NCI-H1930 (cell line): ENCODE measurements at regions not wholly inside any gene's neighbourhood (a gene's known extent, or its start where the extent isn't known, plus 50 kb on each side); places are given as distances from the start of the nearest gene placed in this dataset.

Source experiments
- DNase-seq, 2 experiments: peaks; one replicate each; lab custom pipeline; 2025; lab: John Stamatoyannopoulos, UW

DNA sequence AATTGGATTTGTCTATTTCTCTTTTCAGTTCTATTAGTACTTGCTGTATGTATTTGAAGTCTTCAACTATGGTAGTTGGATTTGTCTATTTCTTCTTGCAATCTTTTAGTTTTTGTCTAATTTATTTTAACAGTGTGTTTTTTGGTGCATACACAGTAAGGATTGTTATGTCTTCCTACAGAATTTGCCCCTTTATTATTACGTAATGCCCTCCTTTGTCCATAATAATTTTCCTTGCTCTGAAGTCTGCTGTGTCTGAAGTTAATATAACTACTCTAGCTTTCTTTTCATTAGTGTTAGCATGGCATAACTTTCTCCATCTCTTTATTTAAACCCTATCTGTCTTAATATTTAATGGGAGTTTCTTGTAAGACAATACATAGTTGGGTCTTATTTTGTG lies 105.1 kb upstream of the STT3B start:
- no peak for DNase-seq

GRCh38 chr3:31431321-31431720 lies 101.4 kb upstream of the STT3B start:
- DNase-seq = no peak

GRCh38 chr3:31432897-31433678 lies 99.6 kb upstream of the STT3B start:
- DNase-seq = no peak

DNA sequence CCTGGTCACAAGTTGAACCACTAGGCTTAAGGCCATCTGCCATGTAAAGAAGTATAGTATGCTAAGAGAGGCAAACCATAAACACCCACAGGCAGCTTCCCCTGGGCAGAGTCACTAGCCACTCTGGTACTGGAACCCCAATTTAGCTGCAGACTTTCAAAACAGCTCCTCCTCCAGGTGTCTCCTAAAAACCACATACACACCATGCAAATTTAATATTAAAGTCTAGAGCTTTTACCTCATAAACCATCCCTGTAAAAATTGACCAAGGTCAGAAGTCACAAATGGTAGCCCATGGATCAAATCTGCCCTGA lies 99.1 kb upstream of the STT3B start:
- no peak for DNase-seq

DNA sequence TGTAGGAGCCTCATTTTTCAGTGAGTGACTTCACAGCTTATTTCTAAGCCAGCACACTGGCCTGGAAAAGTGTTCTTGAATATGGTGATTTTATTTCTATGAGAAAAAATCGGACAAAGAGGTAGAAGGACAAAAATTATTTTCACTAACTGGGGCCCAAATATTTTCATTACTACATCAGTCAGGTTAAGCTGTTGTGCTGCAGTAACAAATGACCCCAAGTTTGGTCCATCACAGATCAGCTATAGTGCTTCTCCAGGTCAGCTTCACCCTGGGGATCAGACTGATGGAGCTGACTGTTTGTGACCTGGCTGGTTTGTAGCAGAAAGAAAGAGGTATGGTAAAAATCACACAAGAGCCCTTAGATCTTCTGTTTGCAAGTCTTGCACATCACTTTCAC lies 97.9 kb upstream of the STT3B start:
- no peak for DNase-seq

GRCh38 chr3:31436830-31437229 lies 95.9 kb upstream of the STT3B start:
- no peak for DNase-seq

- DNase-seq = no peak
Measured at GRCh38 chr3:31438742-31439141, 94.0 kb upstream of the STT3B start.

- DNase-seq = no peak
Measured at GRCh38 chr3:31439890-31440750, 92.6 kb upstream of the STT3B start.

GRCh38 chr3:31440878-31441277 lies 91.8 kb upstream of the STT3B start:
- no peak for DNase-seq

DNA sequence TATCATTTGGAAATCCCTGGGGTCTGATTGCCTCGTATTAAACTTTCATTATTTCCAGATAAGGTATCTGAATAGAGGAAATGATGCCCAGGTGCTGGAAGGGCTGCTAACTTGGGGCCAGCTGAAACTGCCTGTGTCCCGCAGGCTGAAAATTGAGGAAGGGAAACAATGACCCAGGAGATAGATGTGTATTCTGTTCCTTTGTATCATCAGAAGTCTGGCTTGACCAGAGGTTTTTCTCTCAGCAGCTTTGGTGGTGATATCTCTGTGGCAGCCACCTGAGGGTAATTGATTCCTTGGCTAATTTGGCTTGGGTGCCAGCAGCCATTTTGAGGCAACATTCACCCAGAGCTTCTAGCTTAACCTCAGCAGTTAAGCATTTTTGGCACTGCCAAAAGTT lies 90.0 kb upstream of the STT3B start:
- DNase-seq = no peak

DNA sequence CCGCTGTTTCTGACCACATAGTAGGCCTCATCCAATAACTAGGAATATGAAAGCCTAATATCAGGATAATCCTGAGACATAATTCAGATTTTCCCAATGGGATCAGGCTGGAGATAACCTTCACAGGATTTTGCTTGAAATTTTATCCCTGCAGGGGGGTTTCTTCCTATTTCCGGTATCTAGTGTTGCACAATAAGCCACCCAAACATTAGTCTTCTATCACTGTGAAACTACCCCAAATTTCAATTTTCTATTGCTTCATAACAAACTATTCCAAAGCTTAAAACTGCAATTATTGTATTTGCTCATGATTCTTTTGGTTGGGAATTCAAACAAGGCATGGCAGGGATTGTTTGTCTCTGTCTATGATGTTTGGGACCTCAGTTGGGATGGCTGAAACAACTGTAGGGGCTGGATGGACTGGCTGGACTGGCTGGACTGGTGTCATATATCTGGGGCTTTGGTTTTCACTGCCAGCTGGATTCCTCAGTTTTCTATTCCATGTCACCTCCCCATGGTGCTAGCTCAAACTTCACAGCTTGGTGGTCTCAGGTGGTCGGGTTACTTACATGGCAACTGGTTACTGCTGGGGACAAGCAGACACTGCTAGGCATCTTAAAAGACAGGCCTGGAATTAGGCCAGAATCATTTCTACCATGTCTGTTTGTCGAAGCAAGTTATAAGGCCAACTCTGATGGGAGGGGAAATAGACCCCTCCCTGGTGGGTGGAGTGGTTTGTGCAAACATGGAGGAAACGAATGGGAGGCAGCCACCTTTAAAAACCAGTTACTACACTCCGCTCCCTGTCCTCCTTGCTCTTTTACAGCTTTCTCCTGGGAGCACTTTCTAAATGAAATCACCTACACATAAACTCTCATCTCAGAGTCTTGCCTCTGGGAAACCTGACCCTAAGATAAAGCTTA lies 88.2 kb upstream of the STT3B start:
- DNase-seq = no peak

DNA sequence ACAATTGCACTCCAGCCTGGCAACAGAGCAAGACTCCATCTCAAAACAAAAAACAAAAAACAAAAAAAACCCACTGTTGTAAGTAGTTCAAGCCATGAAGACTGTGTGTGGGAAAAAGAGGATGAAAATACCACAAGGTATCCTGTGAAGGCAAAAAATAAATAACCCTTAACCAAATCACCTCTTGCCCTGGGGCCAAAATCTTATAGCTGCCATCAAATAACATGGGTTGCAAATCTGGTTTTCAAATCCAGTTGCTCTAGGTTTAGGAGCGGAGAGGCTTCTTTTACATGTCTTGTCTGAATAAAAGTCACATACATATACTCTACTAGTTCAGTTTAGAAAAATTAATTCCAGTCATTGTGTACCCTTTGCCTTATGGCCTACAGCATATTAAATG lies 87.0 kb upstream of the STT3B start:
- no peak for DNase-seq

DNA sequence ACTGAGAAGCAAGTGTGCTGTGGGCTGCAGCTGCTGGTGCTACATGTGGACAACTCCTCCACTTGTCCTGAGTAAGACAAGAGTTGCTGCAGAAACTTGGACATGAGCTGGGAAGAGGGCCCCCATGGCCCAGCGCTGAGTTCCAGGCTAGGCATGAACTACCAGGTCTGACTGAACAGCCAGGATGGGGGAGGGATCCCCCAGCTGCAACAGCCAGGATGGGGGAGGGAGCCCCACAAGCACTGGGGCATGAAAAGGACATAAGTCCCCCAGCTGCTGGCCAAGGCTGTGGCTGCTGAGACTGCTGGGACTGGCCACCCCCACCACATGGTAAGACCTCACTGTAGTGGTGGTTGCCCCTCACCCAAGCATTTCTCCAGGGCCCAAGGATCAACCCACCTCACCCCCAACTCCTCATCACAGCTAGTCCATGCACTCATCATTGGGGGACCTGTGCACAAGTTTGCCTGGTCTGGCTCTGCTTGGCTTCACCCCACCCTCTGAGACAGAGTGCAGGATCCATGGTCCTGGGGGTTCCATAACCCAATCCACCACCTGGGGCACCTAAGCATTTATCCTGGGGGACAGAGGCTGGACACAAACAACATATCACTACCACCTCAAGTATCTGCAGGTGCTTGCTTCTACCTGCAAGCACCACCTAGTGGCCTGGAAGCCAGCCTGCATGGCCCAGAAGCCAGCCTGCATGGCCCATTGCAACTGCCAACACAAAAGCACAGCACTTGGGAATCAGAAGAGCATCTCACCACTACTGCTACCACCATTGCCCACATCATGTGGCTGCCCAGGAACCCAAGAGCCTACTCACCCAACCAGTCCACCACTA lies 84.5 kb upstream of the STT3B start:
- no peak for DNase-seq

- no peak for DNase-seq
Measured at GRCh38 chr3:31448882-31449243, 83.9 kb upstream of the STT3B start.

- no peak for DNase-seq
Measured at GRCh38 chr3:31449318-31449717, 83.4 kb upstream of the STT3B start.

DNA sequence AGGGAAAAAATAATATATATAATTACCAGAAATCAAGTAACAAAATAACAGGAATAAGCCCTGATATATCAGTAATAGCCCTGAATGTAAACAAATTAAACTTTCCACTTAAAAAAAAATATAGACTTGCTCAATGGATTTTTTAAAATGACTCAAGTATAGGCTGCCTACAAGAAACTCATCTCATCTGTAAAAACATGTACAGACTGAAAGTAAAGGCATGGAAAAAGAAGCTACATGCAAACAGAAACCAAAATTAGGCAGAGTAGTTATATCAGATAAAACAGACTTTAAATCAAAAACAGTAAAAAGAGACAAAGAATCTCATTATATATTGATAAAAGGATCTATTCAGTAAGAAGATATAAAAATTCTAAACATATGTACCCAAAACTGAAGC lies 82.4 kb upstream of the STT3B start:
- no peak for DNase-seq

DNA sequence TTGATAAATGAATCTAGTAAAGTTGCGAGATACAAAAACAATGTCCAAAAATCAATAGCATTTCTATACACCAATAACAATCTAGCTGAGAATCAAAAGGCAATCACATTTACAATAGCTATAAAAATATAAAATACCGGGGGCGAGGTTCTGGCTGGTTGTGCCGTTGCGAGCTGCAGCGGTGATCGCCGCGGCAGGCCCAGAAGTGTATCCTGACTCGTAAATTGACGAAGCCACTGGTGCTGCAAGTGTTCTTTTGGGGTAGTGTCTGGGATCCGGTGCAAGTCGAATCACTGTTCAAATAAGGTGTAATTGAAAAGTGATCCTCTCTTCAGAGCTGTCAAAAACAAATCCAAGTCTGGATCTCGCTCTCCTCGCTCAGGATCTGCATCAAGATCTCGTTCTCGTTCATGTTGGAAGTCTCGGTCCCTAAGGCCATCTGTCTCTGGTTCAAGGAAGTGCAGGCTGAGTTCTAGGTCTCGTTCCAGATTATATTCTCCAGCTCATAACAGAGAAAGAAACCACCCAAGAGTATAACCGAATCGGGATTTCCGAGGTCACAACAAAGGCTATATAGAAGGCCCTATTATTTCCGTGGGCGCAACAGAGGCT lies 80.1 kb upstream of the STT3B start:
- no peak for DNase-seq

DNA sequence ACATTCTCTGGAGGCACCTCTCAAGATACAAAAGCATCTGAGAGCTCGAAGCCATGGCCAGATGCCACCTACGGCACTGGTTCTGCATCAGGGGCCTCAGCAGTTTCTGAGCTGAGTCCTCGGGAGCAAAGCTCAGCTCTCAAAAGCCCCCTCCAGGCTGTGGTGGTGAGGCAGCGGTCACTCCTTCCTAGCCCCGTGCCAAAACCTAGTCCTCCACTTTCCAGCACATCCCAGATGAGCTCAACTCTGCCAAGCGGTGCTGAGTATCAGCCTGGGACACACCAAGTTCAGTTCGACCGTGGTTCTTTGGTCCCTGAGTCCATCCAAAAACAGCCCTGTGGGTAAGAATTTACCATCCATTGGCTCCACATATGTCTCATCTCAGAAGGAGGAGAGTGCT lies 79.3 kb upstream of the STT3B start:
- DNase-seq = no peak

DNA sequence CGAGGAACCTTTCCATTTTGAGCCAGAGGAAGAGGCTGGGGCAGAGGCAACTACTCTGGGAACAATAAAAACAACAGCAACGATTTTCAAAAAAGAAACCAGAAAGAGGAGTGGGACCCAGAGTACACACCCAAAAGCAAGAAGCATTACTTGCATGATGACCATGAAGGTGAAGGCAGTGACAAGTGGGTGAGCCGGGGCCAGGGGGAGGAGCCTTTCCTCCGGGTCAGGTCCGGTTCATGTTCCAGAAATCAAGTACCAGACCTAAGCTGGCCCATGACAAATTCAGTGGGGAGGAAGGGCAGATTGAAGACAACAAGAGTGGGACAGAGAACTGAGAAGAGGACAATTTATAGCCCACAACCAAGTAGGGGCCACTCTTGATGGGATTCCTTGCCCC lies 77.2 kb upstream of the STT3B start:
- no peak for DNase-seq

DNA sequence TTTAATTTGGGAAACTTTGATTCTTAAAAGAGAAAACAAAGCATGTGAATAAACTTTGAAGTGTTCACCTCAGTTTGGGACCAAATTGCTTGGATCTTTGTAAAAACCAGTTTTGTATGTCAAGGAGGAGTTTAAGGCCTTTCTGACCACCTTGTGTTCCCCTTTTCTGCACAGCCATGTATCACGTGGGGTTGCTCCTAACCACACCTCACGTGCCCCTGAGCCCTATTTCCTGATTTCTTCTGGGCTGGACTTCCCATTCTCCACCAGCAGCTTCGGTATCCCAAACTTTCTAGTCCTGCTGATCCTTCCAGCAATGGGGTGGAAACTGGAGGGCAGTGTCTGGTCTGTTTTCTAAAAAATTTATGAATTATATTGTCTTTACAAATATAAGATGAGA lies 76.4 kb upstream of the STT3B start:
- no peak for DNase-seq

DNA sequence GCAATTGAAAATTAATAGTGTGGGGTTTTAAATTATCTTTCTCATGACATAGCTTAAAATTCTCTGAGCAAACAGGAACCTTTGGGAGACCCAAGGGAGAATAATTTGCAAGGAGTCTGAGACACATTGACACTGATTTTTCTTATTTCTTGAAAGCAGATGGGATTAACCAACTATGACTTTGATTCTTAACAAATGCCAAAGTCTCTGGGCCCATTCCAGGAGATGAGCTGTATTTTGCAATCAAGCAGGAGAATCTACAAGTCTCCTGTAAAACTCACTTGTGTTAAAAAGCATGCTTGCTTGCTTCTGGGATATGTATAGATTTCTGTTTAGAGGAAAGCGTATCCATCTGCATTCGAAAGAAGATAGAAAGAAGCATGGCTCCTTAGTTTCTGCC lies 71.3 kb upstream of the STT3B start:
- no peak for DNase-seq
